BLaER1 treated with 17β-estradiol and CSF1 and Interleukin-3, amounts not matched to agents 10 nM and 100 nM (cell line): ENCODE measurements at regions not wholly inside any gene's neighbourhood (a gene's known extent, or its start where the extent isn't known, plus 50 kb on each side); places are given as distances from the start of the nearest gene placed in this dataset.

Experiments used
- H3K27ac ChIP-seq, 11 experiments: shearing (Covaris generic); formaldehyde crosslinking; 2 replicates each; pipeline ENCODE4 v1.8.1; 2022
- H3K27me3 ChIP-seq, 11 experiments: shearing (Covaris generic); formaldehyde crosslinking; 2 replicates each; pipeline ENCODE4 v1.8.1; 2022
- H3K36me3 ChIP-seq, 11 experiments: shearing (Covaris generic); formaldehyde crosslinking; 2 replicates each; pipeline ENCODE4 v1.8.1; 2022
- H3K4me1 ChIP-seq, 10 experiments: shearing (Covaris generic); formaldehyde crosslinking; 2 replicates each; pipeline ENCODE4 v1.8.1; 2022
- H3K4me2 ChIP-seq, 11 experiments: shearing (Covaris generic); formaldehyde crosslinking; 2 replicates each; pipeline ENCODE4 v1.8.1; 2022
- H3K4me3 ChIP-seq, 10 experiments: shearing (Covaris generic); formaldehyde crosslinking; 2 replicates each; pipeline ENCODE4 v1.8.1; 2022
- H3K9ac ChIP-seq, 11 experiments: shearing (Covaris generic); formaldehyde crosslinking; 2 replicates each; pipeline ENCODE4 v1.8.1; 2022
- H3K9me3 ChIP-seq, 11 experiments: shearing (Covaris generic); formaldehyde crosslinking; replicated peaks in 1 of 11; 2 replicates each; pipeline ENCODE4 v1.8.1; 2022
- H4K20me1 ChIP-seq, 11 experiments: shearing (Covaris generic); formaldehyde crosslinking; 2 replicates each; pipeline ENCODE4 v1.8.1; 2022
- Cebpa-rat ChIP-seq, 11 experiments: shearing (Covaris generic); IDR thresholded peaks; 2 replicates each; pipeline ENCODE4 v1.8.1; 2022

DNA sequence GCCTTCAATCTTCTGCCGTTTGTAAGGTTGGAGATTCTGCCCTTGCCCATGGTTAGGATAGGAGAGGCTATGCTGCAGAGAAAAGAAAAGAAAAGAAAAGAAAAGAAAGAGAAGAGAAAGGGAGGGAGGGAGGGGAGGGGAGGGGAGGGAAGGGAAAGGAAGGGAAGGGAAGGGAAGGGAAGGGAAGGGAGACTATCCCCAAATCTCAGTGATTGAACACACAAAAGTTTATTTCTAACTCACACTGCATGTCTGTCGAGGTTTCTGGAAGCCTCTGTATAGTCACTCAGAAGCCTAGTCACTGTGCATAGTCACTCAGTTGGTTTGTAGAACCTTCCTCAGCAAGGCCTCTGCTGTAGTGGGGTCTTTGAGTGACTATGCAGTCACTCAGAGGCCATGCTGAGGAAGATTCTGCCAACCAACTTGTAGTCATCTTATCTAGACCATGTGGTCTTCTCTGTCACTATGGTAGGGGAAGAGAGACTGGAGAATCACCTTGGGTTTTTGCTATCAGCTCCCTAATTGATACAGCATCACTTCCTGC is 52.3 kb upstream of the ABCC9 start:
- TF ChIP-seq Cebpa-rat (IDR thresholded peaks at IDR 0.05), result no peak
- H3K4me1 ChIP-seq, result peaks cover 0 to 32% (median 2%) of the 10 kb centered on the region in 10 experiments; a peak in 6 of 20 replicates

DNA sequence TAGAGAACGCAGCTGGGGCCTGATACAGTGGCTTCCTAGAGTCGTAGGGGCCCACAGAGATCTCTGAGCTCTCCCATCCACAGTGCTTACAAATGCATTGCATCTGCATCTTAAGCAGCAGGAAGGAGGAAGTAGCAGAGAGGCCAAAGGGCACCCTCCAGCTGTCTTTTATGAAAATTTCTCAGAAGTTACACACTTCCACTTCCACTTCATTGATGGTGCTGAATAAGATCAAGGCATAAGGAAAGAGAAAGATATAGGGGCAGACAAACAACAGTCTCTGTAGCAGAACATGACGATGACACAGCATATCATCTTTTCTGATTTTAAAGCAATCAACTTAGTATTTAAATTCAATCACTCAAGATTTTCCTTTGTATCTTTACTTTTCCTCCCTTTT is 51.6 kb upstream of the ABCC9 start:
- H3K9ac ChIP-seq, result no peak overlapping the region
- H3K27ac ChIP-seq, result peak overlapping the region in 4 of 11 experiments; percentile 31 to 60 (median 44); a peak in 5 of 22 replicates
- no peak for TF ChIP-seq Cebpa-rat (IDR thresholded peaks at IDR 0.05)
- peaks cover 0 to 32% (median 2%) of the 10 kb centered on the region in 10 experiments; a peak in 6 of 20 replicates for H3K4me1 ChIP-seq
- no peak overlapping the region for H3K4me3 ChIP-seq
- H3K27me3 ChIP-seq, result no peaks in the 10 kb centered on the region
- H3K9me3 ChIP-seq, result no peaks in the 10 kb centered on the region
- peak overlapping the region in 3 of 11 experiments; percentile 22 to 64 (median 59); a peak in 5 of 22 replicates for H3K4me2 ChIP-seq
- no peaks in the 10 kb centered on the region for H3K36me3 ChIP-seq
- H4K20me1 ChIP-seq, result no peaks in the 10 kb centered on the region

More for the DNA sequence above, 52.3 kb upstream of the ABCC9 start:
- H3K27me3 ChIP-seq, result no peaks in the 10 kb centered on the region
- H3K9me3 ChIP-seq, result no peaks in the 10 kb centered on the region
- H4K20me1 ChIP-seq, result no peaks in the 10 kb centered on the region
- H3K4me3 ChIP-seq, result no peak overlapping the region
- peak overlapping the region in 3 of 11 experiments; percentile 39 to 60 (median 51); a peak in 3 of 22 replicates for H3K27ac ChIP-seq
- H3K4me2 ChIP-seq, result peak overlapping the region in 2 of 11 experiments; percentile 59 to 64; a peak in 4 of 22 replicates
- H3K9ac ChIP-seq, result no peak overlapping the region
- H3K36me3 ChIP-seq, result no peaks in the 10 kb centered on the region

DNA sequence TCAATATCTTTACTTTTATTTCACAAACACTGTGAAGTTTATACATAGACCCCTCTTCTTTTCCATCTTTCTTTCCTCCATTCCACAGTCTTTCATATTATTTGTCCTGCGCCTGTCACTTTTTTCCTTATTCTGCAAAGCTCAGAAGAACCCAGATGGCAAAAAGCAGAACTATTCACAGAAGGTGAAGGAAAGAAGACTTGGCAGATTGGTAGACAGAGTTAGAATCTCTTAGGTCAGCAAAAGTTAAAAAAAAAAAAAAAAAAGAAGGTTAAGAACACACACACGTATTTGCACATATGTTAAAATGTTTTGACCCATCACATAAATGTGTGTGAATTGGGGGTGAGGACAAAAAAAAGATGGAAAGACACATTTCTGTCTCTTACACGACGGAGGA is 50.3 kb upstream of the ABCC9 start:
- Histone ChIP-seq H3K4me1 (peaks cover 0 to 32% (median 2%) of the 10 kb centered on the region in 10 experiments; a peak in 6 of 20 replicates), H3K9ac (no peak overlapping the region), H3K4me3 (no peak overlapping the region), H4K20me1 (no peaks in the 10 kb centered on the region), H3K4me2 (peak overlapping the region in 2 of 11 experiments; percentile 59 to 64; a peak in 3 of 22 replicates), H3K36me3 (no peaks in the 10 kb centered on the region), H3K9me3 (no peaks in the 10 kb centered on the region), H3K27me3 (no peaks in the 10 kb centered on the region), H3K27ac (no peak overlapping the region)
- no peak for TF ChIP-seq Cebpa-rat (IDR thresholded peaks at IDR 0.05)
